ENCODE measurements at regions not wholly inside any gene's neighbourhood (a gene's known extent, or its start where the extent isn't known, plus 50 kb on each side); places are given as distances from the start of the nearest gene placed in this dataset.

- in situ Hi-C loops (cut with HindIII; ENCODE audit: extremely low pct_ligation_motif_present, low pct_unique_long_range_greater_than_20kb) (no loop called here), intact Hi-C loops (cut with micrococcal nuclease; ENCODE audit: unreplicated experiment) (no loop called here)
- ATAC-seq (no peak), FAIRE-seq (no peak), DNase-seq (ENCODE audit: low spot score) (no peak)
- H3K4me3 ChIP-seq (replicated peaks in 1 of 3; ENCODE audit: insufficient read depth in 1 of 3, low read depth in 2 of 3, low read length in 3 of 3): no peak overlapping the region
- H3K27me3 ChIP-seq (ENCODE audit: control insufficient read depth in 1 of 2, insufficient read depth in 2 of 2, low read length in 2 of 2): no peaks in the 10 kb centered on the region
- H3K36me3 ChIP-seq (replicated peaks in 1 of 2; ENCODE audit: control insufficient read depth in 1 of 2, insufficient read depth in 2 of 2, low read length in 2 of 2): no peaks in the 10 kb centered on the region
- ChIA-PET POLR2A (no interaction called here), CTCF (ENCODE audit: low intra/inter-chr PET ratio, low total read pairs) (no interaction called here)
- 5% methylated on average over 6 of the region's 6 CpGs for WGBS (ENCODE audit: low lambda C conversion rate)
- no peak overlapping the region for H3K27ac ChIP-seq (ENCODE audit: extremely low read length, insufficient read depth, low read length)
- BruUV-seq (replicated peaks): no TSS peak
- no peak overlapping the region for H3K9ac ChIP-seq (ENCODE audit: insufficient read depth, low read depth, low read length)
- H3K79me2 ChIP-seq (ENCODE audit: insufficient read depth, low read length): no peaks in the 10 kb centered on the region
- no peak overlapping the region for H3K4me2 ChIP-seq (ENCODE audit: low read depth, low read length)
- no peak for TF ChIP-seq ZNF572 (CRISPR knock-in tag; IDR thresholded peaks at IDR 0.05)
- TF ChIP-seq ZNF263 (CRISPR knock-in tag; IDR thresholded peaks at IDR 0.05): no peak
- TF ChIP-seq ZNF17 (CRISPR knock-in tag; IDR thresholded peaks at IDR 0.05): no peak
- no peak for TF ChIP-seq MAFF (IDR thresholded peaks at IDR 0.05; ENCODE audit: low read depth, low read length)
- no peak for TF ChIP-seq HOXA5 (CRISPR knock-in tag; IDR thresholded peaks at IDR 0.05)
- no peak for TF ChIP-seq STAG1 (CRISPR knock-in tag; IDR thresholded peaks at IDR 0.05)
- TF ChIP-seq ZNF737 (CRISPR knock-in tag; IDR thresholded peaks at IDR 0.05; ENCODE audit: borderline replicate concordance): no peak
- no peak for TF ChIP-seq TRIM22 (IDR thresholded peaks at IDR 0.05)
- TF ChIP-seq ZNF678 (CRISPR knock-in tag; IDR thresholded peaks at IDR 0.05): no peak
- no peak overlapping the region for H2AFZ ChIP-seq (ENCODE audit: low read length)
- H4K20me1 ChIP-seq (ENCODE audit: insufficient read depth, low read length): no peaks in the 10 kb centered on the region
- H3K4me1 ChIP-seq (ENCODE audit: insufficient read depth, low read length): no peaks in the 10 kb centered on the region
- peaks cover 68% of the 10 kb centered on the region for H3K9me3 ChIP-seq (ENCODE audit: low read length)
Measured at GRCh38 chr2:228561816-228562215, 380.3 kb upstream of the SPHKAP start.

GRCh38 chr2:228559774-228560415 is 378.4 kb upstream of the SPHKAP start:
- Histone ChIP-seq H4K20me1 (ENCODE audit: insufficient read depth, low read length) (no peaks in the 10 kb centered on the region), H3K4me2 (ENCODE audit: low read depth, low read length) (no peak overlapping the region), H2AFZ (ENCODE audit: low read length) (no peak overlapping the region), H3K9me3 (ENCODE audit: low read length) (peaks cover 72% of the 10 kb centered on the region), H3K27me3 (ENCODE audit: control insufficient read depth in 1 of 2, insufficient read depth in 2 of 2, low read length in 2 of 2) (no peaks in the 10 kb centered on the region), H3K9ac (ENCODE audit: insufficient read depth, low read depth, low read length) (no peak overlapping the region), H3K79me2 (ENCODE audit: insufficient read depth, low read length) (no peaks in the 10 kb centered on the region), H3K4me1 (ENCODE audit: insufficient read depth, low read length) (no peaks in the 10 kb centered on the region), H3K36me3 (replicated peaks in 1 of 2; ENCODE audit: control insufficient read depth in 1 of 2, insufficient read depth in 2 of 2, low read length in 2 of 2) (no peaks in the 10 kb centered on the region), H3K4me3 (replicated peaks in 1 of 3; ENCODE audit: insufficient read depth in 1 of 3, low read depth in 2 of 3, low read length in 3 of 3) (no peak overlapping the region), H3K27ac (ENCODE audit: extremely low read length, insufficient read depth, low read length) (no peak overlapping the region)
- ChIA-PET POLR2A (no interaction called here), CTCF (ENCODE audit: low intra/inter-chr PET ratio, low total read pairs) (no interaction called here)
- WGBS (ENCODE audit: low lambda C conversion rate): 31% methylated on average over 3 of the region's 3 CpGs
- in situ Hi-C loops (cut with HindIII; ENCODE audit: extremely low pct_ligation_motif_present, low pct_unique_long_range_greater_than_20kb): no loop called here
- no peak for DNase-seq (ENCODE audit: low spot score)
- ATAC-seq: no peak
- TF ChIP-seq ZFP90 (CRISPR knock-in tag; IDR thresholded peaks at IDR 0.05; ENCODE audit: borderline replicate concordance): no peak
- no peak for TF ChIP-seq HDAC6 (IDR thresholded peaks at IDR 0.05; ENCODE audit: low read depth, low read length)
- TF ChIP-seq ZNF772 (CRISPR knock-in tag; IDR thresholded peaks at IDR 0.05): no peak
- TF ChIP-seq ATF1 (CRISPR knock-in tag; IDR thresholded peaks at IDR 0.05): no peak
- TF ChIP-seq ZNF570 (CRISPR knock-in tag; IDR thresholded peaks at IDR 0.05; ENCODE audit: borderline replicate concordance): no peak
- peak; percentile 27; the same call in 1 of the 2 replicates for TF ChIP-seq NFE2L2 (IDR thresholded peaks at IDR 0.05; ENCODE audit: low read length)
- BruUV-seq (replicated peaks): no TSS peak
- FAIRE-seq: no peak
- intact Hi-C loops (cut with micrococcal nuclease; ENCODE audit: unreplicated experiment): no loop called here

All from HepG2 (cell line).